Esophagus muscularis mucosa (tissue), 3 donors: ENCODE measurements at regions not wholly inside any gene's neighbourhood (a gene's known extent, or its start where the extent isn't known, plus 50 kb on each side); places are given as distances from the start of the nearest gene placed in this dataset.

Source experiments
- CTCF ChIP-seq, 3 experiments: fragments of 200-600 bp in 2 of 3; fragments of 450-650 bp in 1 of 3; sonication (generic) in 2 of 3; IDR thresholded peaks; one replicate each; pipeline ENCODE4 v1.5.1; 2017 to 2019; ENCODE audit warnings: antibody characterized with exemption in 3 of 3, mild to moderate bottlenecking in 2 of 3, moderate library complexity in 1 of 3
- POLR2AphosphoS5 ChIP-seq, 2 donors: sonication (generic); formaldehyde crosslinking; IDR thresholded peaks; one replicate each; pipeline ENCODE4 v1.6.1; 2017; ENCODE audit warnings: antibody characterized with exemption in 2 of 2

DNA sequence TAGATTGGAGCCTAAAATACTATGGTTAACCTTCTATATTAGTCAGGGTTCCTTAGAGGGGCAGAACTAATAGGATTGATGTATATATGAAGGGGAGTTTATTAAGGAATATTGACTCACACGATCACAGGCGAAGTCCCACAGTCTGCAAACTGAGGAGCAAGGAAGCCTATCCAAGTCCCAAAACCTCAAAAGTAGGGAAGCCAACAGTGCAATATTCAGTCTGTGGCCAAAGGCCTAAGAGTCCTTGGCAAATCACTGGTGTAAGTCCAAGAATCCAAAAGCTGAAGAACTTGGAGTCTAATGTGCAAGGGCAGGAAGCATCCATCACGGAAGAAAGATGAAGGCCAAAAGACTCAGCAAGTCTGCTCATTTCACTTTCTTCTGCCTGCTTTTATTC lies 133.5 kb upstream of the ADGRF1 start:
- TF ChIP-seq POLR2AphosphoS5 (IDR thresholded peaks at IDR 0.05) (no peak), CTCF (IDR thresholded peaks at IDR 0.05) (no peak)
